ENCODE measurements at regions not wholly inside any gene's neighbourhood (a gene's known extent, or its start where the extent isn't known, plus 50 kb on each side); places are given as distances from the start of the nearest gene placed in this dataset.

GRCh38 chr1:38527373-38527966 lies 332.1 kb downstream of the RRAGC start:
- ChIA-PET CTCF (interaction anchor here (1.0 kb wide), 1 partner anchor 14 kb away, joined by 3 read pairs; no protein-coding TSS in a partner anchor), POLR2A (no interaction called here)
- H3K4me3 ChIP-seq (ENCODE audit: low read depth, low read length): no peak overlapping the region
- DNase-seq (ENCODE audit: low read depth, low spot score): no peak
- TF ChIP-seq CTCF (IDR thresholded peaks at IDR 0.05; ENCODE audit: insufficient read depth, low read length, missing control alignments): no peak

- DNase-seq (ENCODE audit: low read depth, low spot score): no peak
- POLR2A ChIA-PET: no interaction called here
- no peak for TF ChIP-seq CTCF (IDR thresholded peaks at IDR 0.05; ENCODE audit: insufficient read depth, low read length, missing control alignments)
- H3K4me3 ChIP-seq (ENCODE audit: low read depth, low read length): no peak overlapping the region
- CTCF ChIA-PET: no interaction called here
Measured at GRCh38 chr1:38526046-38526445, 333.5 kb downstream of the RRAGC start.

- ChIA-PET POLR2A (no interaction called here), CTCF (no interaction called here)
- no peak for DNase-seq (ENCODE audit: low read depth, low spot score)
- TF ChIP-seq CTCF (IDR thresholded peaks at IDR 0.05; ENCODE audit: insufficient read depth, low read length, missing control alignments): no peak
- no peak overlapping the region for H3K4me3 ChIP-seq (ENCODE audit: low read depth, low read length)
Measured at GRCh38 chr1:38525343-38526043, 334.1 kb downstream of the RRAGC start.

- ChIA-PET POLR2A (no interaction called here), CTCF (no interaction called here)
- H3K4me3 ChIP-seq (ENCODE audit: low read depth, low read length): no peak overlapping the region
- TF ChIP-seq CTCF (IDR thresholded peaks at IDR 0.05; ENCODE audit: insufficient read depth, low read length, missing control alignments): no peak
- no peak for DNase-seq (ENCODE audit: low read depth, low spot score)
Measured at GRCh38 chr1:38524025-38524641, 335.4 kb downstream of the RRAGC start.

- TF ChIP-seq CTCF (IDR thresholded peaks at IDR 0.05; ENCODE audit: insufficient read depth, low read length, missing control alignments): no peak
- H3K4me3 ChIP-seq (ENCODE audit: low read depth, low read length): no peak overlapping the region
- ChIA-PET POLR2A (no interaction called here), CTCF (no interaction called here)
- DNase-seq (ENCODE audit: low read depth, low spot score): no peak
Measured at GRCh38 chr1:38523568-38523939, 336.0 kb downstream of the RRAGC start.

- H3K4me3 ChIP-seq (ENCODE audit: low read depth, low read length): no peak overlapping the region
- no peak for TF ChIP-seq CTCF (IDR thresholded peaks at IDR 0.05; ENCODE audit: insufficient read depth, low read length, missing control alignments)
- ChIA-PET POLR2A (no interaction called here), CTCF (interaction anchor here (0.6 kb wide), 1 partner anchor 222 kb away, joined by 3 read pairs; no protein-coding TSS in a partner anchor)
- no peak for DNase-seq (ENCODE audit: low read depth, low spot score)
Measured at GRCh38 chr1:38522915-38523567, 336.5 kb downstream of the RRAGC start.
